Psoas muscle (tissue), 7 donors: ENCODE measurements at regions not wholly inside any gene's neighbourhood (a gene's known extent, or its start where the extent isn't known, plus 50 kb on each side); places are given as distances from the start of the nearest gene placed in this dataset.
"Not testable (repeated sequence)": the region's sequence is repeated elsewhere in the genome, so short reads cannot be mapped to it uniquely, and the experiment has no call there.

ENCODE experiments used
- ATAC-seq, 4 donors: fragments of 200-7000 bp; cut with Tn5 transposase; one replicate each; pipeline ENCODE4 v1.9.1; 2020; ENCODE audit warnings: moderate library complexity in 3 of 4, mild to moderate bottlenecking in 2 of 4
- DNase-seq, 2 donors: peaks; one replicate each; pipeline ENCODE4 v3.0.0-alpha.2; 2020
- H3K27ac ChIP-seq: fragments of 200-600 bp; one replicate; pipeline ENCODE4 v1.8.0; 2022
- H3K27me3 ChIP-seq, 3 donors: fragments of 200-600 bp in 1 of 3; one replicate each; pipeline versions ENCODE4 v1.6.1 to v1.8.0; 2013 to 2022; ENCODE audit warnings: low read length in 2 of 3, mild to moderate bottlenecking in 2 of 3, moderate library complexity in 1 of 3; ENCODE audit not compliant: insufficient read depth in 3 of 3
- H3K36me3 ChIP-seq, 2 donors: fragments of 200-600 bp in 1 of 2; one replicate each; pipeline versions ENCODE4 v1.6.1 to v1.8.0; 2013 to 2022; ENCODE audit warnings: low read depth in 1 of 2, mild to moderate bottlenecking in 1 of 2, moderate library complexity in 1 of 2; ENCODE audit not compliant: insufficient read depth in 1 of 2
- H3K4me1 ChIP-seq: fragments of 200-600 bp; one replicate; pipeline ENCODE4 v1.8.0; 2022
- H3K4me3 ChIP-seq: fragments of 200-600 bp; one replicate; pipeline ENCODE4 v1.8.0; 2022; ENCODE audit warnings: mild to moderate bottlenecking
- H3K9me3 ChIP-seq: fragments of 200-600 bp; one replicate; pipeline ENCODE4 v1.8.0; 2022
- CTCF ChIP-seq: fragments of 200-600 bp; IDR thresholded peaks from one replicate; pipeline ENCODE4 v1.8.0; 2022; ENCODE audit warnings: antibody characterized with exemption
- WGBS, 3 donors: extraction: QIAGEN DNeasy Blood & Tissue Kit; methylation state at CpG; one replicate each; pipeline versions ENCODE4 v1.1.6 to v1.1.7; 2013; 5-methylcytosine and 5-hydroxymethylcytosine counted together
- intact Hi-C, 2 donors: fragments of 100-400 bp; cut with DNase I; formaldehyde crosslinking; loops; one replicate each; pipeline versions ENCODE4 v1.11.0 to v1.14.2; 2022
- donor health status: healthy with polysubstance abuse.
- donor health status: DM: no; HTN: no; CAD: no; lungs with moderate emphysema.
- donor health status: Bipolar disorder and iron deficiency.
- donor health status: healthy.
- donor health status: DM: yes; HTN: yes; CAD: no.
- donor health status: DM: no; HTN: no; CAD: no.
- donor health status: DM: yes; HTN: yes; CAD: no.

GRCh38 chr18:11454040-11454439, 155.4 kb upstream of the SLC35G4 start:
- Histone ChIP-seq H3K4me1 (no peaks in the 10 kb centered on the region), H3K27me3 (no peaks in the 10 kb centered on the region), H3K27ac (no peak overlapping the region), H3K36me3 (no peaks in the 10 kb centered on the region), H3K4me3 (no peak overlapping the region), H3K9me3 (peaks cover 5% of the 10 kb centered on the region)
- ATAC-seq (no peak), DNase-seq (no peak)
- intact Hi-C loops, result no loop called here
- TF ChIP-seq CTCF, result no peak
- WGBS, 3 donors, result 81 to 89% (median 84%) methylated on average over 5 of the region's 5 CpGs

DNA sequence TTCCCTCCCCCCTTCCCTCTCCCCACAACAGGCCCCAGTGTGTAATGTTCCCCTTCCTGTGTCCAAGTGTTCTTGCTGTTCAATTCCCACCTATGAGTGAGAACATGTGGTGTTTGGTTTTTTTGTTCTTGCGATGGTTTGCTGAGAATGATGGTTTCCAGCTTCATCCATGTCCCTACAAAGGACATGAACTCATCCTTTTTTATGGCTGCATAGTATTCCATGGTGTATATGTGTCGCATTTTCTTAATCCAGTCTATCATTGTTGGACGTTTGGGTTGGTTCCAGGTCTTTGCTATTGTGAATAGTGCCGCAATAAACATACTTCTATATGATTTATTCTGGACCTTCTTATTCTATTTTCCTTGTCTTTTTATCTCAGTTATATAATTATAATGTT, 165.2 kb upstream of the SLC35G4 start:
- ATAC-seq, H3K4me3 ChIP-seq, H3K27ac ChIP-seq, H3K36me3 ChIP-seq, DNase-seq, H3K4me1 ChIP-seq, intact Hi-C loops, H3K27me3 ChIP-seq: not testable (repeated sequence)
- peaks cover 22% of the 10 kb centered on the region for H3K9me3 ChIP-seq
- 87 to 94% (median 90%) methylated on average over 4 of the region's 4 CpGs for WGBS, 3 donors

GRCh38 chr18:11437046-11437445, 172.3 kb upstream of the SLC35G4 start:
- no peak overlapping the region for H3K4me3 ChIP-seq
- no peak for ATAC-seq
- intact Hi-C loops, result no loop called here
- H3K4me1 ChIP-seq, result no peaks in the 10 kb centered on the region
- TF ChIP-seq CTCF, result no peak
- no peak overlapping the region for H3K27ac ChIP-seq
- no peak for DNase-seq
- 36 to 49% (median 48%) methylated on average over 2 of the region's 2 CpGs for WGBS, 3 donors
- no peaks in the 10 kb centered on the region for H3K27me3 ChIP-seq
- H3K36me3 ChIP-seq, result no peaks in the 10 kb centered on the region
- peaks cover 7% of the 10 kb centered on the region for H3K9me3 ChIP-seq

DNA sequence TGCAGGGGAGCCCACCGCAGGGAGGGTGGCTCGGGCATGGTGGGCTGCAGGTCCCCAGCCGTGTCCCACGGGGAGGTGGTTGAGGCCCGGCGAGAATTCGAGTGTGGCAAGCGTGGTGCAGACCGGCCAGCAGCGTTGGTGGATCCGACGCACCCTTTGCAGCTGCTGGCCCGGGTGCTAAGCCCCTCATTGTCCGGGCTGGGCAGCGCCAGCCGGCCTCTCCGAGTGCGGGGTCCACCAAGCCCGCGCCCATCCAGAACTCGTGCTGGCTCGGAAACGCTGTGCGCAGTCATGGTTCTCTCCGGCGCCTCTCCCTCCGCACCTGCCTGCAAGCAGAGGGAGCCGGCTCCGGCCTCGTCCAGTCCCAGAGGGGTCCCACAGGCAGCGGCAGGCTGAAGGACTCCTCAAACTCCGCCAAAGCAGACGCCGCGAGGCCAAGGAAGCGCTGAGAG, 177.0 kb upstream of the SLC35G4 start:
- no peak overlapping the region for H3K27ac ChIP-seq
- intact Hi-C loops, result no loop called here
- 91 to 95% (median 94%) methylated on average over 34 to 36 of the region's 36 CpGs for WGBS, 3 donors
- no peak for ATAC-seq
- H3K9me3 ChIP-seq, result no peaks in the 10 kb centered on the region
- H3K4me1 ChIP-seq, result no peaks in the 10 kb centered on the region
- no peak for DNase-seq
- no peak for TF ChIP-seq CTCF
- no peaks in the 10 kb centered on the region for H3K36me3 ChIP-seq
- no peaks in the 10 kb centered on the region for H3K27me3 ChIP-seq
- no peak overlapping the region for H3K4me3 ChIP-seq

DNA sequence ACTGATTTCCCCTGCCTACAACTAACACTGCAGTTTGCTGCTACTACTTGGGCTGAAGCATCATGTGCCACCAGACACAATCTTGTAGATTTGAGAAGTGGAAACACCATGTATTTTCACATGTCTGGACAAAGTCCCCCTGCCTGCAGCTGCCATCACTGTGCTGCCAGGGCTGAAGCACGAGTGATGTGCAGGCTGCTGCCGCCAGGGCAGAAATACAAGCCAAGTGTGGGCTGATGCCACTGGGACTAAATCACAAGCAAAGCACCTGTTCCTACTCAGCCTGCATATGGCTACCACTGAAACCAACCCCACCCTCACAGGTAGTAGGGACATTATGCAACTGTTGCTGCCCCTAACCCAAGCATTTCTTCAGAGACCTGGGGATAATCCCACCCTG, 179.5 kb upstream of the SLC35G4 start:
- WGBS, 3 donors, result 19 to 51% (median 41%) methylated on average over 2 of the region's 2 CpGs

More for the DNA sequence above, 179.5 kb upstream of the SLC35G4 start:
- Histone ChIP-seq H3K36me3 (no peaks in the 10 kb centered on the region), H3K9me3 (no peaks in the 10 kb centered on the region), H3K27me3 (no peaks in the 10 kb centered on the region), H3K4me1 (no peaks in the 10 kb centered on the region), H3K4me3 (no peak overlapping the region), H3K27ac (no peak overlapping the region)
- TF ChIP-seq CTCF, result peak; percentile 9
- peak in 1 of 4 donors; percentile 76 for ATAC-seq
- intact Hi-C loops, result no loop called here
- DNase-seq, result no peak
